HEK293T (cell line): ENCODE measurements at regions not wholly inside any gene's neighbourhood (a gene's known extent, or its start where the extent isn't known, plus 50 kb on each side); places are given as distances from the start of the nearest gene placed in this dataset.

Experiments used
- BHLHE40 ChIP-seq: fragments of 450-650 bp; IDR thresholded peaks from 2 replicates; pipeline ENCODE4 v1.6.1; 2016; ENCODE audit warnings: mild to moderate bottlenecking, moderate library complexity, borderline replicate concordance
- ELF4 ChIP-seq: fragments of 450-650 bp; IDR thresholded peaks from 2 replicates; pipeline ENCODE4 v1.6.1; 2017; ENCODE audit warnings: antibody characterized with exemption
- FOXK2 ChIP-seq: fragments of 450-650 bp; IDR thresholded peaks from 2 replicates; pipeline ENCODE4 v1.6.1; 2016; ENCODE audit warnings: mild to moderate bottlenecking
- SP1 ChIP-seq: fragments of 450-650 bp; IDR thresholded peaks from 2 replicates; pipeline ENCODE4 v1.6.1; 2017
- SUZ12 ChIP-seq: fragments of 450-650 bp; IDR thresholded peaks from 2 replicates; pipeline ENCODE4 v1.6.1; 2016; ENCODE audit warnings: mild to moderate bottlenecking
- ZNF384 ChIP-seq: fragments of 450-650 bp; IDR thresholded peaks from 2 replicates; pipeline ENCODE4 v1.6.1; 2016

- TF ChIP-seq SP1 (no peak), BHLHE40 (no peak), FOXK2 (no peak), SUZ12 (no peak), ZNF384 (no peak), ELF4 (no peak)
Observed at GRCh38 chr4:23504083-23504482, 385.8 kb downstream of the PPARGC1A start.
